Muscle of leg (tissue), 3 donors: ENCODE measurements at regions not wholly inside any gene's neighbourhood (a gene's known extent, or its start where the extent isn't known, plus 50 kb on each side); places are given as distances from the start of the nearest gene placed in this dataset.

ENCODE experiments used
- DNase-seq: peaks from one replicate; pipeline ENCODE4 v3.0.0; 2013
- H3K27ac ChIP-seq: one replicate; pipeline ENCODE4 v1.5.1; 2013; ENCODE audit warnings: mild to moderate bottlenecking, low read length, control low read depth
- H3K27me3 ChIP-seq: one replicate; pipeline ENCODE4 v1.6.1; 2013; ENCODE audit warnings: low read length; ENCODE audit not compliant: control insufficient read depth, insufficient read depth
- H3K36me3 ChIP-seq: one replicate; pipeline ENCODE4 v1.6.1; 2013; ENCODE audit warnings: low read length; ENCODE audit not compliant: control insufficient read depth, insufficient read depth
- H3K4me1 ChIP-seq: one replicate; pipeline ENCODE4 v1.6.1; 2013; ENCODE audit warnings: low read length; ENCODE audit not compliant: control insufficient read depth, insufficient read depth
- H3K4me3 ChIP-seq: one replicate; pipeline ENCODE4 v1.5.1; 2013; ENCODE audit warnings: low read length, control low read depth
- H3K9me3 ChIP-seq: replicated peaks from 2 replicates; pipeline ENCODE4 v1.6.1; 2013; ENCODE audit warnings: low read depth, low read length; ENCODE audit not compliant: control insufficient read depth
- WGBS: methylation state at CpG from one replicate; pipeline ENCODE4 v1.1.5; 2013; ENCODE audit warnings: missing lambda C conversion rate; ENCODE audit not compliant: insufficient coverage; 5-methylcytosine and 5-hydroxymethylcytosine counted together

DNA sequence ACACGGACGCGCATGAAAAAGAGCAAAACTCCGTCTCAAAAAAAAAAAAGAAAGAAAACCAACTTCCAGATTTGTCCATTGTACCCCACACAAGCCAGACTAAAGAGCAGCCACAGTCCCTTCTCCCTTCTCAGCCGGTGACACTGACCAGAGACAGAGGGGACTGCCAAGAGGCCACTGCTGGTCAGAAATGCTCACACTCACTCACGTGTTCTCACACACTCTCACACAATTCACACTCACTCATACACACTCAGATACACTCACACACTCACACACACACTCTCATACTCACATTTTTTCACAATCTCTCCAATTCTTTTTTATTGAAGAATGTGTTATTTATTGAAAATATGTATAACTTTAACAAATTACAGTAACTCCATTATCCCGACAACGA is 90.8 kb upstream of the RAB4A start:
- peaks cover 3% of the 10 kb centered on the region for H3K4me1 ChIP-seq
- no peak for DNase-seq
- 75% methylated on average over 7 of the region's 8 CpGs for WGBS

DNA sequence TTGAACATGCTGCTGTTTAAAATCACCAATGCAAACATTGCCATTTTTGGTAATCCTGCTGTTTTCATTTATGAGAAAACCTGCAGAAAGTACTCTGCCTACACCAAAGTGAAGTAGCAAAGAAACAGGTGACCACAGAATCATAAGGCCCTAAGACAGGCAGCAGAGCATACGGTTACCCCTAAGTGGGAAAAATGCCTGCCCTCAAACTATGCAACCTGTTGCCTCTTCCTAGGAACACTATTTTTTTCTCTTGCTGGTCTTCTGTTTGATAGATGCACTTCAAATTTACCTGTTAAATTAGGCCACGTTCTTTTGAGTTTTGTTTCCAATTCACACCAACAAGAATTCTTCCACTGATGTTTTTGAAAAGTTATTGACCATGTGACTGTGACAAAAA is 89.5 kb upstream of the RAB4A start:
- no peaks in the 10 kb centered on the region for H3K9me3 ChIP-seq
- no peak for DNase-seq
- 100% methylated on average over 1 of the region's 2 CpGs for WGBS
- H3K4me1 ChIP-seq = no peaks in the 10 kb centered on the region
- no peaks in the 10 kb centered on the region for H3K36me3 ChIP-seq
- H3K27me3 ChIP-seq = no peaks in the 10 kb centered on the region
- H3K27ac ChIP-seq = no peak overlapping the region
- H3K4me3 ChIP-seq = no peak overlapping the region

More for the DNA sequence above, 90.8 kb upstream of the RAB4A start:
- Histone ChIP-seq H3K27ac (no peak overlapping the region), H3K4me3 (no peak overlapping the region), H3K27me3 (no peaks in the 10 kb centered on the region), H3K9me3 (no peaks in the 10 kb centered on the region), H3K36me3 (no peaks in the 10 kb centered on the region)

- DNase-seq = no peak
- WGBS = 85% methylated on average over 3 of the region's 4 CpGs
- no peak overlapping the region for H3K4me3 ChIP-seq
- no peak overlapping the region for H3K27ac ChIP-seq
- no peaks in the 10 kb centered on the region for H3K27me3 ChIP-seq
- H3K36me3 ChIP-seq = no peaks in the 10 kb centered on the region
- no peaks in the 10 kb centered on the region for H3K4me1 ChIP-seq
- no peaks in the 10 kb centered on the region for H3K9me3 ChIP-seq
These were observed 87.3 kb upstream of the RAB4A start for GRCh38 chr1:229183588-229183987.

- Histone ChIP-seq H3K4me3 (no peak overlapping the region), H3K36me3 (no peaks in the 10 kb centered on the region), H3K9me3 (no peaks in the 10 kb centered on the region), H3K27me3 (no peaks in the 10 kb centered on the region), H3K27ac (no peak overlapping the region), H3K4me1 (no peaks in the 10 kb centered on the region)
- 90% methylated on average over 2 of the region's 4 CpGs for WGBS
- DNase-seq = no peak
These were observed 86.8 kb upstream of the RAB4A start for GRCh38 chr1:229184066-229184465.

GRCh38 chr1:229185963-229186362 is 84.9 kb upstream of the RAB4A start:
- Histone ChIP-seq H3K4me3 (no peak overlapping the region), H3K9me3 (no peaks in the 10 kb centered on the region), H3K4me1 (no peaks in the 10 kb centered on the region), H3K36me3 (no peaks in the 10 kb centered on the region), H3K27ac (no peak overlapping the region), H3K27me3 (no peaks in the 10 kb centered on the region)
- DNase-seq = peak; percentile 63
- WGBS = 74% methylated on average over 3 of the region's 4 CpGs

DNA sequence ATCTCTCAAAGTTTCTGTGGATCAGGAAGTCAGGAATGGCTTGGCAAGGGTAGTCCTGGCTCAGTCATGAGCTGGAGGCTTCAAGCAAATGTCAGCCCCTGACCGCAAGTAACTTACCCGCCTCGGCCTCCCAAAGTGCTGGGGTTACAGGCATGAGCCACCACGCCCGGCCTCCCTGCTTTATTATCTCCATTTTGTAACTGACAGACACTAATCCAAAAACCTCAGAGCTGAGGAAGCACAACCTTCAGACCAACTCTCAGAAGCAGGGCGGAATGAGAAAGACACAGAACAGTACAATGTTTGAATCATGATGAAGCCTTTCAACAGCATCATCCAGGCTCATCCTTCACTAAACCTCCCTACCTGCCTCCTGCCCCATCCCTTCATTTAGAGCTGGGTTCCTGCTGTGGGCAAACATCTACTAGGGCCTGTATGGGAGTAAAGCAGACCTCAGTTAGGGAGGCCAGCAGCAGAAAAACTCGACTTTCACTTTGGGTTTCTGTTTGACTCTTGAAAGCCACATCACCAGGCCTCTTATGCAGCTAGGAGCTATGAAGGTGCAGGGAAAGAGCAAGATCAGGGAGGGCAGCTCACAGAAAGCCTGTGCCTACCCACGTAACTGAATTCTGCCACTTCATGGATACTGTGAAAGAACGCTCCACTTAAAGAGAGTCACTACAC is 84.4 kb upstream of the RAB4A start:
- no peaks in the 10 kb centered on the region for H3K4me1 ChIP-seq
- WGBS = 89% methylated on average over 7 of the region's 9 CpGs

DNA sequence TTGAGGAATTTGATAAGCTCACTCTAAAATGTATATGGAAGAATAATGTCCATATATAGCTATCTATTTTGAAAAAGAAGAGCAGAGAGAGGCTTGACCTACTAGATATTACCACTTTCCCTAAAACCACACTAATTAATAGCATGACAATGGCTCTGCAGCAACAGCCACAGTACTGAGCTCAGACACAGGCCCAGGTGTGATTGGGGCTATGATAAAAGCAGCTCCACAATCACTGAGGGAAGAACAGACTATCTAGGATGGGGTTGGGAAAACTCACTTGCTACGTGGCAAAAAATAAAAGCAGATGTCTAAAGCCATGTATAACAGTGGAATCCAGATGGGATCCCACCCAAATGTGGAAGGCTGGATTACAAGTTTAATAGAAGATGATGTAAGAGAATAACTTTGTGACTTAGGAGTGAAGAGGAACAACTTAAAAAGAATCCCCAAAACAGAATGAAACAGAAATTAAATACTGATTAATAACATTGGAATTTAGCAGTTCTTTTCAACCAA is 80.8 kb upstream of the RAB4A start:
- Histone ChIP-seq H3K27me3 (no peaks in the 10 kb centered on the region), H3K9me3 (no peaks in the 10 kb centered on the region), H3K27ac (no peak overlapping the region), H3K4me3 (no peak overlapping the region), H3K36me3 (no peaks in the 10 kb centered on the region), H3K4me1 (no peaks in the 10 kb centered on the region)
- peak; percentile 53 for DNase-seq
- WGBS = 0% methylated on average over 1 of the region's 1 CpG

More for the DNA sequence above, 84.4 kb upstream of the RAB4A start:
- Histone ChIP-seq H3K4me3 (no peak overlapping the region), H3K27ac (no peak overlapping the region), H3K27me3 (no peaks in the 10 kb centered on the region), H3K36me3 (no peaks in the 10 kb centered on the region), H3K9me3 (no peaks in the 10 kb centered on the region)
- DNase-seq = no peak

DNA sequence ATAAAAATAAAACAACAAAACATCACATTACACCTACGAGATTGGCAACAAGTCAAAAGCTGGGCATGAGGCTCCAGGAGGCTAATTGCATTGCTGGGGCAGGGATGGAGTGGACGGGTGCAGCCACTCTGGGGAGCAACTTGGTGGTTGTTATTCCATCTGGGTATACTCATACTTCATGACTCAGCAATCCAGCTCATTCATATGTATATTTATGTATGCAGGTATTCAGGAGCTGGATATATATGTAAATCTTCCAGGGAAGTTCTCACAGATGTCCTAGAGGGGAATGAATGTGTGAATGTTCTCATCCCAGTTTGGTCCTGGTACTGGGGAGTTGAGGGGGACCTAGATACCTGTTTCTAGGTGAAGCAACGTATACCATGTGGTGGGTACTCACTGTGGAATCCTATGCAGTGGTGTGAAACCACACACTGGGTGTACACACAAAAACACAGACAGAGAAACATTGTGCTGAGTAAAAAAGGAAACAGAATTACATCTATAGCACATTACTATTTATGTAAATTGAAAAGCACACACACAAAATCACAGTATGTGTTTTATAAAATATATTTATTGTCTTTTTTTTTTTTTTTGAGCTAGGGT is 79.7 kb upstream of the RAB4A start:
- no peak for DNase-seq
- Histone ChIP-seq H3K4me1 (no peaks in the 10 kb centered on the region), H3K27me3 (no peaks in the 10 kb centered on the region), H3K9me3 (no peaks in the 10 kb centered on the region), H3K4me3 (no peak overlapping the region), H3K36me3 (no peaks in the 10 kb centered on the region), H3K27ac (no peak overlapping the region)
- no CpG with 5 or more reads among the region's 3 CpGs for WGBS

DNA sequence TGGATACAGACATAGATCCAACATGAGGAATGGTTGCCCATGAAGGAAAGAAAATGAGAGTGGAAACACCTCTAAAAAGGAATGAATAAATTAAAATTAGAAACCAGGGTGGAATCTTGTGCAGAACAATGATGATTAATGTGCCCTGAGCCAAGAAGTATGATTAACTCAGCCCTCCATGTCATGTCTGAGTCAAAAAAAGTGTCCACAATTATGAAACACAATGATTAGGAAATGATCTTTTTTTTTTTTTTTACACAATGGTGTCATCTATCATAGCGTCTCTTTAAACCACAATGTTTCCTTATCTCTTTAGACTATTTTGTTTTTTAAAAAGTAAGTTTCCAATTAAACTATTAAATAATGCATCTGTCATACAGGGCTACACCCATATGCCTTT is 78.9 kb upstream of the RAB4A start:
- no peak for DNase-seq
- Histone ChIP-seq H3K4me1 (no peaks in the 10 kb centered on the region), H3K27me3 (no peaks in the 10 kb centered on the region), H3K36me3 (no peaks in the 10 kb centered on the region), H3K27ac (no peak overlapping the region), H3K9me3 (no peaks in the 10 kb centered on the region), H3K4me3 (no peak overlapping the region)
- WGBS = no CpG with 5 or more reads among the region's 1 CpG

DNA sequence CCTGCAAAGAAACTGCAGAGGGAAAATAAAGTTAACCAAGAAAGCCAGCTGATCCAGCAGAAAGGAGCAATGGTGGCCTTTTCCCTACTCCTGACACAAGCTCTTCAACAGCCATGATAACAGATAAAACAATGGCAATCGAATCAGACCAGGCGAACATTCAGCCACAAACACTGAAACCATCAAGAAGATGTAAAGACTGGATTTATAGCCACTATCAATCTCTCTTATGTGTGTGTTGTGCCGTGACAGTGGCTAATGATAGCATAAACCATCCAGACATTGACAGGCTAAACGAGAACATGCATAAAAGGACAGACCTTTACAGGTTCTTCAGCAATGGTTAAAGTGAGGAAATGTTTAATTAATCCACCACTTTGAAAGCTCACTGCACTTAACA is 78.1 kb upstream of the RAB4A start:
- Histone ChIP-seq H3K27me3 (no peaks in the 10 kb centered on the region), H3K4me3 (no peak overlapping the region), H3K4me1 (no peaks in the 10 kb centered on the region), H3K9me3 (no peaks in the 10 kb centered on the region), H3K27ac (no peak overlapping the region), H3K36me3 (no peaks in the 10 kb centered on the region)
- DNase-seq = no peak
- WGBS = no CpG with 5 or more reads among the region's 4 CpGs
